T-helper 17 cell (primary cell): ENCODE measurements at regions not wholly inside any gene's neighbourhood (a gene's known extent, or its start where the extent isn't known, plus 50 kb on each side); places are given as distances from the start of the nearest gene placed in this dataset.

ENCODE experiments used
- ATAC-seq: fragments of 150-1000 bp; cut with Tn5 transposase; 2 replicates; pipeline ENCODE4 v1.10.0; 2021; ENCODE audit warnings: mild to moderate bottlenecking, moderate library complexity
- DNase-seq, 3 donors: peaks; one replicate each; pipeline versions ENCODE4 v3.0.0 to v3.0.0-alpha.2; 2020 to 2021
- H3K9me3 ChIP-seq: one replicate; pipeline ENCODE4 v1.7.0; 2013; ENCODE audit warnings: low read length, mild to moderate bottlenecking; ENCODE audit not compliant: control insufficient read depth, poor library complexity, severe bottlenecking
- H3K27ac Mint-ChIP-seq: one replicate; pipeline ENCODE4 v1.8.0; 2022; ENCODE audit warnings: mild to moderate bottlenecking, moderate library complexity, mixed read lengths
- H3K27me3 Mint-ChIP-seq: one replicate; pipeline ENCODE4 v1.8.0; 2022; ENCODE audit warnings: mixed read lengths
- H3K36me3 Mint-ChIP-seq: one replicate; pipeline ENCODE4 v1.8.0; 2022; ENCODE audit warnings: low read depth, mixed read lengths
- H3K4me1 Mint-ChIP-seq: one replicate; pipeline ENCODE4 v1.8.0; 2022; ENCODE audit warnings: mild to moderate bottlenecking, mixed read lengths
- H3K4me3 Mint-ChIP-seq: one replicate; pipeline ENCODE4 v1.8.0; 2022; ENCODE audit warnings: mild to moderate bottlenecking, moderate library complexity, mixed read lengths

- ATAC-seq: no peak
- peak overlapping the region; percentile 63 for H3K4me3 Mint-ChIP-seq
- H3K27me3 Mint-ChIP-seq: peaks cover 29% of the 10 kb centered on the region
- H3K9me3 ChIP-seq: no peaks in the 10 kb centered on the region
- peak overlapping the region; percentile 82 for H3K27ac Mint-ChIP-seq
- H3K36me3 Mint-ChIP-seq: peaks cover 6% of the 10 kb centered on the region
- peaks cover 33% of the 10 kb centered on the region for H3K4me1 Mint-ChIP-seq
- no peak for DNase-seq
Observed at GRCh38 chr2:105573910-105574655, 170.6 kb upstream of the NCK2 start.

- H3K4me1 Mint-ChIP-seq: peaks cover 33% of the 10 kb centered on the region
- DNase-seq (no peak), ATAC-seq (peak; percentile 35)
- H3K27me3 Mint-ChIP-seq: peaks cover 29% of the 10 kb centered on the region
- H3K27ac Mint-ChIP-seq: peak overlapping the region; percentile 82
- peaks cover 6% of the 10 kb centered on the region for H3K36me3 Mint-ChIP-seq
- H3K4me3 Mint-ChIP-seq: peak overlapping the region; percentile 63
- no peaks in the 10 kb centered on the region for H3K9me3 ChIP-seq
Observed at GRCh38 chr2:105573490-105573889, 171.2 kb upstream of the NCK2 start.

DNA sequence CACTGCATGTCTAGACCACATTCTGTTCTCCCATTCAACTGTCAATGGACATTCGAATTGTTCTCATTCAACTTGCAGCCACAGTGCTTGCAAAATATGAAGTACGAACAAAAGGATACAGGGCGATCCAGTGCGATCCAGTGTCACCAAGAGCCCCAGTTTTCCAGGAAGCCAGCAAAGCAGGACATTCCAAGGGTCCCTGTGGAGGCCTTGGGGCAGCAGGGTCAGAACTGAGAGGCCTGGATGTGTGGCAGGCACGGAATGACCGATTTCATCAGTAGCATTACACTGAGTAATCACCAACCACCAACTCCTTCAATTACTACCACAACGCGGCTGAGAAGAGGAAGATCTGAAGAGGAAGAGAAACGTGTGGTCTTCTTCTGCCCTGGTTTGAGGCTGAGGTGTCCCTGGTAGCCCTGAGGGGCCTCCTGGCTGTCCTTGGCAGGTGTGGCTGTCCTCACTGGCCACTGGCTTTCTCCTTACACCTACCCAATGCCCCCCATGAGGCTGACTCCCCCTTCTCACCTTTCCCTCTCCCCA, 172.7 kb upstream of the FHL2 start:
- Mint-ChIP-seq H3K4me1 (peaks cover 32% of the 10 kb centered on the region), H3K27ac (no peak overlapping the region), H3K36me3 (peaks cover 6% of the 10 kb centered on the region), H3K27me3 (peaks cover 29% of the 10 kb centered on the region), H3K4me3 (peak overlapping the region; percentile 43)
- no peaks in the 10 kb centered on the region for H3K9me3 ChIP-seq
- ATAC-seq (no peak), DNase-seq (no peak)

DNA sequence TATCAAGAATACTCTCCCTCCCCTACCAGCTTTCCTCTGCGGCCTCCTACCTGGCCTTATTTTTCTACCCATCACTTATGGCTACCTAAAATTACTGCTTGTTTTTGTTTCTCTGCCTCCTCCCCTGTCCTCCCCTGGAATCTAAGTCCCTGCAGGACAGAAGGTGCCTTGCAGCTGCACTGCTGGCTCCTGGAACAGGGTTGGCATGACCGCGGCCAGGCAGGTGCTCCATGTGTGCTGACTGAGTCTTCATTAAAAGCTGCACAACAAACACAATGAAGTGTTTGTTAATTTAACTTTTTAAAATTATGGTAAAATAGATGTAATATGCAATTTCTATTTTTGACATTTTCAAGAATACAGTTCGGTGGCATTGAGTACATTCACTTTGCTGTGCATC, 171.9 kb upstream of the FHL2 start:
- no peak overlapping the region for H3K4me3 Mint-ChIP-seq
- DNase-seq (no peak), ATAC-seq (no peak)
- peaks cover 6% of the 10 kb centered on the region for H3K36me3 Mint-ChIP-seq
- H3K27me3 Mint-ChIP-seq: peaks cover 29% of the 10 kb centered on the region
- H3K27ac Mint-ChIP-seq: no peak overlapping the region
- peaks cover 28% of the 10 kb centered on the region for H3K4me1 Mint-ChIP-seq
- no peaks in the 10 kb centered on the region for H3K9me3 ChIP-seq

DNA sequence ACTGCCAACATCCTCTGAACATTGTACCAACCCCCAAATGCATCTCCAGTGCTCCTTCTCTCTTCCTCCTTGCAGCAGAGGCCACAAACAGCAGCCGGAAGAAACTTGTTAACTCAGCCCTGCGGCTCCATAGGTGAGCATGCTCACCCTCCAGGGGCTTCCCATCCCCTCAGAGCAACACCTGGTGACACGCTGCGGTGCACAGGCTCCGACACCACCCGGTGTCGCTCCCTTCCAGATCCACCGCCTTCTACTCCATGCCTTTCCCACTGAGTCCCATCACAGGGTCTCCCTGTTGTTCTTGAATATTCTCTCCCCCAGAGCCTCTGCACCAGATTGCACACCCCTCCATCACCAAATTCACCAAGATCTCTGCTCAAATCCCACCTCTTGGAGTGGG, 171.5 kb upstream of the FHL2 start:
- Mint-ChIP-seq H3K36me3 (peaks cover 6% of the 10 kb centered on the region), H3K4me3 (peak overlapping the region; percentile 31), H3K27me3 (peaks cover 29% of the 10 kb centered on the region), H3K27ac (no peak overlapping the region), H3K4me1 (peaks cover 24% of the 10 kb centered on the region)
- ATAC-seq (no peak), DNase-seq (no peak)
- H3K9me3 ChIP-seq: no peaks in the 10 kb centered on the region

GRCh38 chr2:105569606-105570005, 170.8 kb upstream of the FHL2 start:
- H3K27ac Mint-ChIP-seq: no peak overlapping the region
- no peak for DNase-seq
- no peak for ATAC-seq
- peaks cover 29% of the 10 kb centered on the region for H3K27me3 Mint-ChIP-seq
- H3K4me1 Mint-ChIP-seq: peaks cover 21% of the 10 kb centered on the region
- peaks cover 6% of the 10 kb centered on the region for H3K36me3 Mint-ChIP-seq
- no peak overlapping the region for H3K4me3 Mint-ChIP-seq
- no peaks in the 10 kb centered on the region for H3K9me3 ChIP-seq

DNA sequence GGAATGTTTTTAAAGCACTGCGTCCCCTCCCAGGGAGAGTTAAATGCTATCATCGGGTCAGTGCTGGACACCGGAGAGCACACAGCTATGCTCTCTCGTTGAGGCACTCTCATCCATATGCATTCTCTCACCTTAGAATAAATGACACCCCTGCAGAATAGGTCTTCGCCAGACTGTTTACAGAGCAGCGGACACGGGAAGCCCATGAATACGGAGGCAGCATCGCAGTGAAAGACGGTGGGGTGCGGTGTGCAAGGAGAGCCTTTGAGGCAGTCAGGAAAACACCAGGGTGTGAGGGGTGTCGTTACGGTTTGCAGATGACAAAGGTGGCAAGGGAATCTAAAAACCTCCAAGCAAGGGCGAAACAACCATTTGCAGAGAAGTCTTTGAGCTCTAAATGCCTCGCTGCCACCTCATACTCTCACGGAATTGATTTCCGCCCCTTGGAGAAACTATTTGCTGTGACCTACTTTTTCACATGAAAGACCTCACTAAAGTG, 169.2 kb upstream of the FHL2 start:
- Mint-ChIP-seq H3K27ac (peak overlapping the region; percentile 24), H3K36me3 (peaks cover 6% of the 10 kb centered on the region), H3K4me3 (peak overlapping the region; percentile 70), H3K4me1 (peaks cover 19% of the 10 kb centered on the region), H3K27me3 (peaks cover 26% of the 10 kb centered on the region)
- H3K9me3 ChIP-seq: no peaks in the 10 kb centered on the region
- DNase-seq (no peak), ATAC-seq (peak; percentile 71)

GRCh38 chr2:105563000-105563719, 164.3 kb upstream of the FHL2 start:
- Mint-ChIP-seq H3K27me3 (peaks cover 30% of the 10 kb centered on the region), H3K36me3 (no peaks in the 10 kb centered on the region), H3K4me3 (no peak overlapping the region), H3K4me1 (peaks cover 3% of the 10 kb centered on the region), H3K27ac (no peak overlapping the region)
- DNase-seq: no peak
- ATAC-seq: no peak
- no peaks in the 10 kb centered on the region for H3K9me3 ChIP-seq

DNA sequence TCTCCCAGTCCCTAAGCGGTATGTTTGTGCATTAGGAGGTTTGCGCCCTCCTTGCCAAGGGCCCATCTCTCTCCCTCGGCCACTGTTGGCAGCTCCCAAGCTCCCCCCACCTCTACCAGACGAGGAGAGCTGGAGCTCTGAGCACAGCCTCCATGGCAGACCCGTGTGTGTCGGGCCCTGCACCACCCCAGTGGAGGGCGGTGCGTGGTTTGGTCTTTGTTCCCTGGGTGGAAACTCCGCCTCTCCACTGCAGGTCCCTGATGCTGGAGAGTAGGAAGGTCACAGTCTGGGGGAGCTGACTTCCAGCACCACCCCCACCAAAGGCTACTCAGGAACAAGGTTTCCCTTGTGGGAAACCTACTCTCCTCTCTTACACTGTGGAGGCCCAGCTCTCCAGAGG, 162.6 kb upstream of the FHL2 start:
- Mint-ChIP-seq H3K27me3 (peaks cover 44% of the 10 kb centered on the region), H3K36me3 (no peaks in the 10 kb centered on the region), H3K4me1 (no peaks in the 10 kb centered on the region), H3K4me3 (no peak overlapping the region), H3K27ac (no peak overlapping the region)
- DNase-seq: no peak
- ATAC-seq: no peak
- H3K9me3 ChIP-seq: no peaks in the 10 kb centered on the region

DNA sequence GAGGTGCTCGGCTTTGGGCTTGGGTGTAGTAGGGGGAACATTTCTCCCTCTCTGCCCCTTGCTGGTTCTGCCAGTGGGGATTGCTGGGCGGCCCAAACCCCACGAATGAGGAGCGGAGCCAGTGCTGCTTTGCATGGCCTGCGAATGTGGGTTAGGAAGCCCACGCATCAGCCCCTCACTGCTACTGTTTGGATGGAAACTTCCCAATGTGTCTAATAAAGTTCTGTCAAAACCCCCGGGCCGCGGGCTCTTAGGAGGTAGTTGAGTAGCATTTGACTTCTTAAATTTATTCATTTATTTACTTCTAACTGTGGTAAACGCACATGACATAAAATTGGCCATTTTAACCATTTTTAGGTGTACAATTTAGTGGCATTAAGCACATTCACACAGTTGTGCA, 161.3 kb upstream of the FHL2 start:
- H3K4me3 Mint-ChIP-seq: no peak overlapping the region
- ATAC-seq: no peak
- H3K36me3 Mint-ChIP-seq: no peaks in the 10 kb centered on the region
- no peak for DNase-seq
- no peak overlapping the region for H3K27ac Mint-ChIP-seq
- no peaks in the 10 kb centered on the region for H3K9me3 ChIP-seq
- peaks cover 48% of the 10 kb centered on the region for H3K27me3 Mint-ChIP-seq
- H3K4me1 Mint-ChIP-seq: no peaks in the 10 kb centered on the region

- Mint-ChIP-seq H3K27me3 (peaks cover 65% of the 10 kb centered on the region), H3K27ac (no peak overlapping the region), H3K36me3 (no peaks in the 10 kb centered on the region), H3K4me3 (no peak overlapping the region), H3K4me1 (no peaks in the 10 kb centered on the region)
- H3K9me3 ChIP-seq: no peaks in the 10 kb centered on the region
- ATAC-seq (no peak), DNase-seq (no peak)
Observed at GRCh38 chr2:105557021-105557920, 158.4 kb upstream of the FHL2 start.

DNA sequence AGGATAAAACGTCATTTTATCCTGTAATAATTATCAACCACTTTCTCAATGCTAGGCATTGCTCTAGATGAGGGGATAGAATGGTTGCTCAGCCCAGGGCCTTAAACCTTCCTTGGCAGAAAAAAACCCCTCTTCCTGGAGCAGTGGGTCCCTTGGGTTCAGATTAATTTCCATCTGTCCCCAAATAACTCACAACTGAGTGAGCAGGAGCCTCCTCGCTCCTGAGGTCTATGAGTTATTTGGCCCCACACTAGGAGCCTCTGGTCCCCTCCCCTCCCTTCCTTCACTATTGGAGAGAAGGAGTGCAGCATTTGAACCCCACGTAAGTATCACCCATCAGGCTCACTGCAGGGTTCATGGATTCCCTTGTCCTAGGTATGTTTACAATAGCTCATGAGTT, 157.5 kb upstream of the FHL2 start:
- Mint-ChIP-seq H3K27me3 (peaks cover 58% of the 10 kb centered on the region), H3K27ac (no peak overlapping the region), H3K4me1 (no peaks in the 10 kb centered on the region), H3K36me3 (no peaks in the 10 kb centered on the region), H3K4me3 (no peak overlapping the region)
- no peak for ATAC-seq
- no peaks in the 10 kb centered on the region for H3K9me3 ChIP-seq
- no peak for DNase-seq

GRCh38 chr2:105554235-105554634, 155.4 kb upstream of the FHL2 start:
- Mint-ChIP-seq H3K27ac (no peak overlapping the region), H3K4me1 (no peaks in the 10 kb centered on the region), H3K27me3 (peaks cover 54% of the 10 kb centered on the region), H3K4me3 (no peak overlapping the region), H3K36me3 (no peaks in the 10 kb centered on the region)
- DNase-seq (no peak), ATAC-seq (no peak)
- no peaks in the 10 kb centered on the region for H3K9me3 ChIP-seq
